Dendritic cell treated with granulocyte-macrophage colony-stimulating factor and Interleukin-4, amounts not matched to agents 40 ng/mL and 50 ng/mL, for 4 days (primary cell): ENCODE measurements at regions not wholly inside any gene's neighbourhood (a gene's known extent, or its start where the extent isn't known, plus 50 kb on each side); places are given as distances from the start of the nearest gene placed in this dataset.
"Not testable (repeated sequence)": the region's sequence is repeated elsewhere in the genome, so short reads cannot be mapped to it uniquely, and the experiment has no call there.

Source experiments
- H3K27ac Mint-ChIP-seq: one replicate; pipeline ENCODE4 v1.8.0; 2022; ENCODE audit warnings: mild to moderate bottlenecking, mixed read lengths
- H3K27me3 Mint-ChIP-seq: one replicate; pipeline ENCODE4 v1.8.0; 2022; ENCODE audit warnings: mild to moderate bottlenecking, mixed read lengths
- H3K36me3 Mint-ChIP-seq: one replicate; pipeline ENCODE4 v1.8.0; 2022; ENCODE audit warnings: low read depth, mixed read lengths
- H3K4me1 Mint-ChIP-seq: one replicate; pipeline ENCODE4 v1.8.0; 2022; ENCODE audit warnings: low read depth, mixed read lengths
- H3K4me3 Mint-ChIP-seq: one replicate; pipeline ENCODE4 v1.8.0; 2022; ENCODE audit warnings: mild to moderate bottlenecking, moderate library complexity, mixed read lengths
- H3K9me3 Mint-ChIP-seq: one replicate; pipeline ENCODE4 v1.8.0; 2022; ENCODE audit warnings: mixed read lengths
- intact Hi-C: fragments of 100-400 bp; cut with micrococcal nuclease; formaldehyde crosslinking; loops from one replicate; pipeline ENCODE4 v1.15.0; 2022

DNA sequence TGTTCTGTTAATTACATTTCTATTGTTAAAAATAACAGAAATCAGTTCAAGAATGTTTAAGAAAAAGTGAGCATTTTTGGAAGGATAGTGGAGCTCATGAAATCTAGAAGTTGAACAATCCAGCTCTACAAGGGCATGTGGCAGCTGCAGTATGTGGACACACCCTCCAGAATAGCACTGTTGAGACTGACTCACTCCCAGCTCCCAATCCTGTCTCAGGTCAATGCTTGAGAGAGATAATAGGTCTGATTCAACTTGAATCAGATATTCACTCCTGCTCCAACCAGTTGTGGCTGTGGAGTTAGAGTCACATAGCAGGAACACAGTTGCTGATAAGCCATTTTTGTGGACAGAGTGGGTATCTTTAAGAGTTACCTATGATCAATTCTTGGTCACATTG lies 113.0 kb upstream of the NTF3 start:
- no peak overlapping the region for H3K27ac Mint-ChIP-seq
- H3K27me3 Mint-ChIP-seq, result no peaks in the 10 kb centered on the region
- intact Hi-C loops, result no loop called here
- peaks cover 21% of the 10 kb centered on the region for H3K9me3 Mint-ChIP-seq
- no peaks in the 10 kb centered on the region for H3K36me3 Mint-ChIP-seq
- no peaks in the 10 kb centered on the region for H3K4me1 Mint-ChIP-seq
- no peak overlapping the region for H3K4me3 Mint-ChIP-seq

DNA sequence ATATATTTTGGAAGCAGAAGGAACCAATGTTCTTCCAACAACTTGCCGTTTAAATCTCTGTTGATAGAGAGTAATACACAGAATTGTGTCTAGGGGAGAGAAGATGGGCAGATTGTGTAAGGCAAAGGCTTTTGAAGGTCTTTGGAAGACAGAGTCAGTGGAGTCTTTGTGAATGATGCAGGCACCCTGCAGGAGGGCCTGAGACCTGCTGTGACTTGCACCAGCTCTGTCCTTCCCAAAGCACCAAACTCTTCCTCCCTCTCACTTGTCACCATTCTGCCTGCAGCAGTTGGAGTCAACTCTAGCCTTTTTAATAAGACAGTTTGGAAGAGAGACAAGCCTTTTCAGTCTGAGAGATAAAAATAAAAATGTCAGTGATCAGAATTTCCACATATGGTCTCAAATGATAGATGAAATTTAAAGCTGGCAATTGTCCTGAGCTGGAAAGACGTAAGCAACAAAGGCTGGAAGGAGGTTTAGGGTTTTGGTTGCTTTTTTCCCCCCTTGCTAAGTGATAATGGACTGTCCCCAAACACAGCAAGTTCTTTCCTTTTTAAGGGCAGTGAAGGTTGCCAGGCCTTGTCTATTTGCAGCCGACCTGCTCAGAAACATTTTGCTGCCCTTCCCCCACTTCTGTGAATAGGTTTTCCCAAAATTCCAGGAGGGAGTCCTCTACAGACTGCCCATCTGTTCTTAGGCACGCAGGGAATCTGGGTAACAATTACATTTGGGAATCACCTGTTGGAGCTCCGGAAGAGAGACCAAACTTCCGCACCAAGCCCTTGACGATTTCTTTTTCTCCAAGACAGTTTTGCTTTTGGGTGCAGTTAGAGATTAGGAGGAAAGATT lies 103.0 kb upstream of the NTF3 start:
- intact Hi-C loops, result no loop called here
- H3K4me3 Mint-ChIP-seq, result no peak overlapping the region
- H3K27ac Mint-ChIP-seq, result no peak overlapping the region
- no peaks in the 10 kb centered on the region for H3K27me3 Mint-ChIP-seq
- no peaks in the 10 kb centered on the region for H3K36me3 Mint-ChIP-seq
- H3K4me1 Mint-ChIP-seq, result no peaks in the 10 kb centered on the region
- H3K9me3 Mint-ChIP-seq, result peaks cover 11% of the 10 kb centered on the region

GRCh38 chr12:5332551-5332950 lies 99.4 kb upstream of the NTF3 start:
- Mint-ChIP-seq H3K27me3 (no peaks in the 10 kb centered on the region), H3K4me3 (no peak overlapping the region), H3K4me1 (no peaks in the 10 kb centered on the region), H3K27ac (no peak overlapping the region), H3K36me3 (no peaks in the 10 kb centered on the region), H3K9me3 (no peaks in the 10 kb centered on the region)
- intact Hi-C loops, result no loop called here

DNA sequence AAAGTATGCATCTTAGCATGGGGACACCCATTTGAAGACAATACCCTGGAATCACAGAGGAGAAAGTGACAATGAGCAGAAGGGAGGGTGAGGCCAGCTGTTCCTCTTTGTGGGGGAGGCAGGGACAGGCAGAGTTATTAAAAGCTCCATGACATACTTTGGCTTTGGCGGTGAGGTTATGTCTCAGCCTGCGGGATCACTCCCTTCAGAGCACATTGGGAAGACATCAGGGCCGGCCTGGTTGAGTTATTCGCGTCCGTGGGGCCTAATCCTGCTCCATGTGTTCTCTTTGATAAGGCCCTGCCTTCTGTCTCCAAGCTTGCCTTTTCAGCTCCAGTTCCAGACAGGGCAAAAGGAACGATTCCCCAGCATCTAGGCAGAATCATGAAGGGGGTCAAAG lies 98.8 kb upstream of the NTF3 start:
- H3K4me1 Mint-ChIP-seq, result no peaks in the 10 kb centered on the region
- no peaks in the 10 kb centered on the region for H3K9me3 Mint-ChIP-seq
- intact Hi-C loops, result no loop called here
- H3K36me3 Mint-ChIP-seq, result no peaks in the 10 kb centered on the region
- no peak overlapping the region for H3K27ac Mint-ChIP-seq
- H3K4me3 Mint-ChIP-seq, result no peak overlapping the region
- no peaks in the 10 kb centered on the region for H3K27me3 Mint-ChIP-seq

- no peaks in the 10 kb centered on the region for H3K36me3 Mint-ChIP-seq
- H3K4me3 Mint-ChIP-seq, result no peak overlapping the region
- no peak overlapping the region for H3K27ac Mint-ChIP-seq
- no peaks in the 10 kb centered on the region for H3K4me1 Mint-ChIP-seq
- intact Hi-C loops, result no loop called here
- H3K27me3 Mint-ChIP-seq, result no peaks in the 10 kb centered on the region
- no peaks in the 10 kb centered on the region for H3K9me3 Mint-ChIP-seq
Observed at GRCh38 chr12:5335069-5335468, 96.8 kb upstream of the NTF3 start.

- H3K27ac Mint-ChIP-seq, H3K4me3 Mint-ChIP-seq, H3K36me3 Mint-ChIP-seq, intact Hi-C loops, H3K27me3 Mint-ChIP-seq, H3K4me1 Mint-ChIP-seq, H3K9me3 Mint-ChIP-seq: not testable (repeated sequence)
Observed at GRCh38 chr12:5341086-5341485, 90.8 kb upstream of the NTF3 start.

DNA sequence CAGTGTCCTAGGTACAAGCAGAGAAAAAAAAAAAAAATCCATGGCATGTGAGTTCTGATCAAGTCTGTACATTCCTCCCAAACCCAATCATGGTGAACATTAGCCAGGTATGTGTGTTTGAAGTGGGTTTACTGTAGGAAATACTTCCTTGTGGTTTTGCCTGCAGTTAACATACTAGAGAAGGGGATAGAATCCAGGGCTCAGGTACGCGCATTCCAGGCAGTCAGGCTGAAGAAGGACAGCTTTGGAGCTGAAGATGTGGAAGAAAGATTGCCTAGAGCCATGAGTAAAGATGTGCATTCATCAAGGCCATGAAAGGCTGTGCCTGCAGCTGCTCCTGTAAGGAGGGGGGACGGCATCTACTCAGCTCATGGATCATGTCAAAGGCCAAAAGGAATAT lies 88.2 kb upstream of the NTF3 start:
- Mint-ChIP-seq H3K27ac (no peak overlapping the region), H3K9me3 (no peaks in the 10 kb centered on the region), H3K27me3 (peaks cover 3% of the 10 kb centered on the region), H3K36me3 (no peaks in the 10 kb centered on the region), H3K4me1 (no peaks in the 10 kb centered on the region), H3K4me3 (no peak overlapping the region)
- intact Hi-C loops, result no loop called here

GRCh38 chr12:5344131-5344530 lies 87.8 kb upstream of the NTF3 start:
- H3K36me3 Mint-ChIP-seq, result no peaks in the 10 kb centered on the region
- peaks cover 3% of the 10 kb centered on the region for H3K27me3 Mint-ChIP-seq
- no peaks in the 10 kb centered on the region for H3K9me3 Mint-ChIP-seq
- H3K4me1 Mint-ChIP-seq, result no peaks in the 10 kb centered on the region
- intact Hi-C loops, result no loop called here
- H3K4me3 Mint-ChIP-seq, result no peak overlapping the region
- no peak overlapping the region for H3K27ac Mint-ChIP-seq

- Mint-ChIP-seq H3K4me1 (no peaks in the 10 kb centered on the region), H3K36me3 (no peaks in the 10 kb centered on the region), H3K4me3 (no peak overlapping the region), H3K27me3 (peaks cover 3% of the 10 kb centered on the region), H3K27ac (no peak overlapping the region), H3K9me3 (no peaks in the 10 kb centered on the region)
- intact Hi-C loops, result no loop called here
Observed at GRCh38 chr12:5345534-5345933, 86.4 kb upstream of the NTF3 start.

- no peaks in the 10 kb centered on the region for H3K4me1 Mint-ChIP-seq
- intact Hi-C loops, result no loop called here
- no peaks in the 10 kb centered on the region for H3K36me3 Mint-ChIP-seq
- H3K27me3 Mint-ChIP-seq, result peaks cover 3% of the 10 kb centered on the region
- peaks cover 3% of the 10 kb centered on the region for H3K9me3 Mint-ChIP-seq
- H3K27ac Mint-ChIP-seq, result no peak overlapping the region
- no peak overlapping the region for H3K4me3 Mint-ChIP-seq
Observed at GRCh38 chr12:5348057-5348456, 83.9 kb upstream of the NTF3 start.

GRCh38 chr12:5348491-5348890 lies 83.4 kb upstream of the NTF3 start:
- intact Hi-C loops, result no loop called here
- Mint-ChIP-seq H3K4me1 (no peaks in the 10 kb centered on the region), H3K4me3 (no peak overlapping the region), H3K27ac (no peak overlapping the region), H3K9me3 (peaks cover 8% of the 10 kb centered on the region), H3K36me3 (no peaks in the 10 kb centered on the region), H3K27me3 (peaks cover 3% of the 10 kb centered on the region)

DNA sequence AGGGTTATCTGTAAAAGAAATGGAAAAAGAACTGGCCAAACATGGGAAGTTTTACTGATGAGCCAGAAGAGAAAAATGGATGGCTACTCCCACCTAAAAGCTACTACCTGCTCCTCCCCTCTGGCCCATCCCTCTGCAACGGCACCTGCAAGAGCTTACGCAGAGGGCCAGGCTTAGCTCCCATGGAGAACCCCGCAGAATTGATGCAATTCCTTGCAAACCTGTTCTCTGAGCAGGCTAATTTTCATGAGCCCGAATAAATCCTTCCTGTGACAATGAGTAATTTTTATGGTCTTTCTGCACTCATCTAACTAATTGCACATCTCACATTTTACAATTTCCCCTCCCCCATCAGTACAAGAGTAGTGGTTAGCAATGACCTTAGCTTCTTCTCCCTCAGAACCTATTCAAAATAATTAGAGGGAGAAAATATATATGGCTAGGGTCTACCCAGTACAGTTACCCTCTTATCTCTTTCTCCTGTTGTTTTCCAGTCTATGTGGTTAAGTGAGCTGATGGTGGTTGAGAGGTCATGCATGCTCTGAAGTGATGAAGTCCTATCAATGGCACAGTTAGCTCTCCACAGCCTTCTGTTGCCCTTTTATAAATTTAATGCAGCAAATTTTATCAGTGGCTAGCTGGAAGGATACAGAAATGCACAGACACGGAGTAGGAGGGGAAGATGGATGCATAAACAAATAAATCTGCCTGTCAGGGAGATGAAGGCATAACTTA lies 67.7 kb upstream of the NTF3 start:
- intact Hi-C loops, result no loop called here
- no peaks in the 10 kb centered on the region for H3K36me3 Mint-ChIP-seq
- no peaks in the 10 kb centered on the region for H3K27me3 Mint-ChIP-seq
- H3K4me3 Mint-ChIP-seq, result no peak overlapping the region
- no peak overlapping the region for H3K27ac Mint-ChIP-seq
- no peaks in the 10 kb centered on the region for H3K4me1 Mint-ChIP-seq
- H3K9me3 Mint-ChIP-seq, result no peaks in the 10 kb centered on the region

DNA sequence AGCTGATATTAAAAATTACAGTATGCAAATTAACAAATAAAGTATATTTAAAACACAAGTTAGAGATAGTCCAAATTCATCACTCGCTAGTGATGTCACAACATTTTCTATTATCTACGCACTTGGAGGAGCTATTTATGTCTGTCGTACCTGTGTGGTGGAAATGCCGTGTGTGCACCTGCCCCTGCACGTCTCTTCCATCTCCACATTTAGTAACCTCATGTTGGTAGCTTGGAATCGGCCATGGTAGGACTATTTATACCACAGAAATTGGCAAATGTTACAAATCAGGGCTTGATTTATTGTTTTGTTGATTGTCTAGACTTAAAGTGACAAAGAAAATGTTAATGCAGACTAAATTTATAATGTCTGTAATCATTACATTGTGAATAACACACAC lies 62.6 kb upstream of the NTF3 start:
- H3K9me3 Mint-ChIP-seq, result no peaks in the 10 kb centered on the region
- no peaks in the 10 kb centered on the region for H3K27me3 Mint-ChIP-seq
- H3K4me1 Mint-ChIP-seq, result no peaks in the 10 kb centered on the region
- H3K27ac Mint-ChIP-seq, result no peak overlapping the region
- H3K36me3 Mint-ChIP-seq, result no peaks in the 10 kb centered on the region
- H3K4me3 Mint-ChIP-seq, result no peak overlapping the region
- intact Hi-C loops, result no loop called here

DNA sequence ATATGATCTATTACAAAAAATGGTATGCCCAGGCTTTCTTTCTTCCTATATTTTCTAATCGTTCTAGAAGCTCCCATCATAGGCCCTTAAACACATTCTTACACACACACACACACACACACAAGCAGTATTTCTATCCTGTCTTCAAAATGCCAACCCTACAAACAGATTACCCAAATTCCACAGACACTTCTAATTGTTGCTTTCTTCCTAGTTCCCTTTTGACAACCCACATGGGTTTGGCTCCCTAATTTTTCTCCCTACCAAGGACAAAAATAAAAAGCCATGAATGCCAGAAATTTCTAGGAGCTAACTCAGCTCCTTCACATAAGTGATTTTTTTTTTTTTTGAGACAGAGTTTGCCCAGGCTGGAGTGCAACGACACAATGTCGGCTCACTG lies 60.3 kb upstream of the NTF3 start:
- H3K9me3 Mint-ChIP-seq, result no peaks in the 10 kb centered on the region
- no peak overlapping the region for H3K27ac Mint-ChIP-seq
- no peaks in the 10 kb centered on the region for H3K27me3 Mint-ChIP-seq
- H3K36me3 Mint-ChIP-seq, result no peaks in the 10 kb centered on the region
- intact Hi-C loops, result no loop called here
- no peaks in the 10 kb centered on the region for H3K4me1 Mint-ChIP-seq
- no peak overlapping the region for H3K4me3 Mint-ChIP-seq

DNA sequence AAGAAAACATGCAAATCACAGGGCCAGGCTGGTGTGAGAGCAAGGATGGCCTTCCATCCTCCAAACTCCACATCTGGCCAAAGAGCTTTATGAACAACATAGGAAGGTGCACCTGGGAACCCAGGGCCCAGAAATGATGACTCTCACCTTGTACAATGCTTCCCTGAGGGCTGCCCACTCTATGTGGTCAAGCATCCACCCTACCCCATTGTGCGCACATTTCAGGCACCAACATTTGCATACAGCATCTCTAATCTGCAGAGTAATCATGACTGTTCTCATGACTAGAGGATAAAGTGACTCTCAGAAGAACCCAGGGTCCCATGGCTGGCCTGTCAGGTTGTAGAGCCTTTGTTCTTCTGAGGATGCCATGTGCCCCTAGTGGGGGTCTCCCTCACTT lies 57.2 kb upstream of the NTF3 start:
- no peak overlapping the region for H3K4me3 Mint-ChIP-seq
- H3K27ac Mint-ChIP-seq, result no peak overlapping the region
- no peaks in the 10 kb centered on the region for H3K9me3 Mint-ChIP-seq
- H3K4me1 Mint-ChIP-seq, result no peaks in the 10 kb centered on the region
- no peaks in the 10 kb centered on the region for H3K36me3 Mint-ChIP-seq
- no peaks in the 10 kb centered on the region for H3K27me3 Mint-ChIP-seq
- intact Hi-C loops, result no loop called here
